Fibroblast of skin of left biceps (primary cell): ENCODE measurements at regions not wholly inside any gene's neighbourhood (a gene's known extent, or its start where the extent isn't known, plus 50 kb on each side); places are given as distances from the start of the nearest gene placed in this dataset.
"Not testable (repeated sequence)": the region's sequence is repeated elsewhere in the genome, so short reads cannot be mapped to it uniquely, and the experiment has no call there.

Source experiments
- DNase-seq, 2 experiments: peaks; one replicate each; pipeline ENCODE4 v3.0.0-alpha.2; 2013; ENCODE audit warnings: low read depth in 2 of 2

GRCh38 chr6:19536838-19537237 lies 300.3 kb upstream of the ID4 start:
- DNase-seq: no peak

GRCh38 chr6:19538096-19538495 lies 299.1 kb upstream of the ID4 start:
- DNase-seq: no peak

DNA sequence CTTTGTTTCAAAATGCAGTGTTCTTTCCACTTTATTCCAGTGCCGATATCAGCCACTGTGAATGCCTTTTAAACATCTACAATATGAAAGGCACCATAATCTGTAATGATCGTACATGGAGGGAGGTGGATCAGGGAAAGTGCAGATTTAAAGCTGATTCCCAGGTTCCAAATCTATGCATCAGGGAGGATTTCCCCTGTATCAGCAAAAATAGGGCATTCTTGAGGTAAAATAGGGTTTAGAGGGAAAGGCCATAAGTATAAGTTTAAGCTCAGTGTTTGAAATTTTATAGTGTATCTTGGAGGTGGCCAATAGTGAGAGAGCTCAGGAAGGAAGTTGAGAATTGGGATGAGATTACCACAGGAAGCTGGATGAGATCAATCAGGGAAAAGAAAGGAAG lies 289.7 kb upstream of the ID4 start:
- no peak for DNase-seq

DNA sequence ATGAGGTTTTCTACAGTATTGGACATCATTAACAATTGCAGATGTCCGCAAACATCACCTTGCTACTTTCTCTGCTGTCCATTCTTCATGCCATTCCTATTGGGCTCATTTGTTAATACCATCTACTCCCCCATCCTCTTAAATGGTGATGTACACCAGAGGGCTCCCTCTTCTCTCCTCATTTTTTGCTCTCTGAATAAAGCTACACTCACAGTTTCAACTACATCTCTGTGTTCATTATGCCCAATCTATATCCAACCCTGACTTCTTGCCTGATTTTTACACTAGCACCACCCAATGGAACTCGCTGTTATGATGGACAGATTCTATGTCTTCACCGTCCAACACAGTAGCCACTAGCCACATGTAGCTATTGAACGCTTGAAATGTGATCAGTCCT lies 288.1 kb upstream of the ID4 start:
- no peak for DNase-seq

- DNase-seq: no peak
Measured at GRCh38 chr6:19550380-19550779, 286.8 kb upstream of the ID4 start.

DNA sequence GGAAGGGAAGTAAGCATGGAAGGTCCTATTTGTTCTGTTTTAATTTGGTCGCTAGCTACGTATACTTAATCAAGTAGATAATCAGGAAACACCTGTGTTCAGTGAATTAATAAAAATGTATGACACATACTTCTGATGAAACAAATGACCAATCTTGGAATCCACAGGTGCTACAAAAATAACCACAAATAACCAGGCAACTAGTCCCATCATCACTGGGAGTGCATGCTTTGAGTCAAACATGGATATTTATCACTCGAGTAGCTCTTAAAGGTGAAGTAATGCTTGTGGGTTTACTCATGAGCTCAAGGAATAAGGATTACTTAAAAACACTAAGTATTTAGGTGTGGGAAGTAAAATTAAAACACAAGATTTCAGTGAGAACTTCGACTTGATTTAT lies 285.6 kb upstream of the ID4 start:
- no peak for DNase-seq

DNA sequence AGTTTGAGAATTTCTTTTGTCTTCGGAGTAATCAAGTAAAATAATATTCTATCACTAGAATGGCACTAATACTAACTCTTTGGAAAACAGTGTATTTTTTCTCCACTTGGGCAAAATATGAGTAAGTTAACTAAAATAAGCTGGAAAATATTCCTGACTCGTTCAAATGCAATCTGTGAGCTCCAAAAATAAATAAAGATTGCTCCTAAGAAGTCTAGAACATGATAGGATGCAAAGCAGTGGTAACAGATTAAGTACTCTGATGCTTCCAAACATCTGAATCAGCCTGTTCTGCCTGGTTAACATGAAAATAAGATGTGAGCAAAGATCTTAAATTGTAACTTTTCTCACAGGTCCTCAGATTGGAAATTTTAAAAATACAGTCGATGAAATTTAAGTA lies 285.1 kb upstream of the ID4 start:
- peak in 1 of 2 experiments; percentile 5 for DNase-seq

DNA sequence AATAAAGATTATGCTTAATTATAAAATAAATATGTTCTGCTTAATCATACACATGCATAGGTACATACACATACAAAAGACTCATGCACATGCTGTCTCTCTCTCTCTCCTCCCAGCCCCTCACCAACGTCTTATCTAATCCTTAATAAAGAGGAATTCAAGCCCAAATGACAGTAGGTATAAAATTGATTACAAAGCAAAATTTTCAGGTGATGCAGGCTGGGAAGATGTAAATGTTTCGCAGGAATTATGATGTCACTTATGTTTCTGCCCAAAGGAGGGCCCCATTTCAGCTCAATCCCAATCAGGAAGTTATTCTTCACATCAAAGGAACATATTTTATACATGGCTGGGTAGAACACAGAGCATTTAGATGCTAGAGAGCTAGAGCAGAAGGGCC lies 284.6 kb upstream of the ID4 start:
- DNase-seq: no peak

DNA sequence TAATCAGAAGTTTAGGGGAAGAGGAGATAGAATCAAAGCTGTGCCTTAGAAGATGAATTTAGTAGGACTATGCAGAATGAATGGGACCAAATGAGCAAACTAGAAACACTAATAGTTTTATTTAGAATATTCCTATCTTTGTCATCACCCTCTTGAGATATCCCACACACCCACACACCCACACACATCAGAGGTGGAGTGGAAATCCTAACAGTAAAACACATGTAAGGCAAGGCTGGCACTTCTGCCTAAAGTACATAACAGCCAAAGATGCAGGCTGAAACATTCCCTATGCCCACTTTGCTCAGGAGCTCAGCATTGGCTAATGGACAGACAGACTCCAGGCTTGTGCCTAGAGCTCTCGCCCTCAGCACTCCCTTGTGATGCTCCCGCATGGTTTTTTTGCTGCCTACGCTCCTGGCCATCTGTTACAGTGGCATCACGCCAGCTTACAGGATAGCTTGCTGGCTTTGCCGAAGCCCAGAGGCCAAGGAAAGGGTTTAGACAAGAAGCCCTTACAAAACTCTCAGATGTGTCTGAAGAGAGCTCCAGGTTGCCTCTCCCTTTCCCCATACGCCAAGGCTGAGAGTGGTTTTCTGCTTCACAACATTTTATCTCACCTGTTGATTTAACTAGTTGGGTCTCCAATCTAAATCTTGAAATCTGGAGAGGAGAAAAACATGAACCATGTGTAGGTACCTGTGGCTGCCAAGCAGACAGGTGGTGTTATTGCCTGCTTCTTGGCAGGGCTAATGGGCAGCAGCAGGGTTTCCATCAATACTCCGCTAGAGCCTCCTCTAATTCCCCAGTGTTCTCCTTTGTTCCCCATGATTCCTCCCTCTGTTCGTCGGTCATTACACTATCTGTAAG lies 282.6 kb upstream of the ID4 start:
- no peak for DNase-seq

DNA sequence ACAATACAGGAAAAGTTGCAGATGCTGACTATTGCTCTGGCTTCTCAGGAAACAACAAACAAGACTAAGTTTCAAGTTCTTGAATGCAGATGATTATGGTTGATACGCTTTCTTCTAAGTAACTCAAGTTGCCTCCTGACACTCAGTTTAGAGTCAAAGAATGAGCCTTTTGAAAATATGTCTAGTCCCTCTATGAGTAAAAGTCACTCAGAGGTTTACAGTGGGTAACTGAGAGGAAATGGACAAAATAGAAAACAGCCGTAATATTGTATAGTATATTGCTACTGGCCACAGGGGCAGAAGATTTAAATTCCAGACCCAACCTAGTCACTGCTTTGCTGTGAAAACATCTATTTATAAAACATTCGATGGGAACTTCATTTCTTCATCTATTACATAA lies 280.0 kb upstream of the ID4 start:
- DNase-seq: no peak

DNA sequence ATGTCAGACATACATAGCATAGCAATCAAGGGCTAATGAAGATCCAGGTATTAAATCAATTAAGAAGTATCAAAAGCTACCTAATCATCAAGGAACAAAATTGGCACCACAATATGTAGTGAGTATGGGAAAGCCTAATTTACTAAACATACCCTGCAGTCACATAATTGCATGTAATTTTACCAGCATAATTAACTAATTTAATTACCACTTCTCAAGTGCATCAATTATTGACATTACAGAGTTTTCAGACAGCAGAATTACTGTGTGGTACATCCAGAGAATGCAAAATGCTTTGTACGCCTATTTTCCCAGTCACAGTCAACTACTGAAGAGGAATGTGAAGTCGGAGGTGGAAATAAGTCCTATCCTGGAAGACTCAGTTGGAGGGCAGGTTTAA lies 279.0 kb upstream of the ID4 start:
- DNase-seq: no peak

DNA sequence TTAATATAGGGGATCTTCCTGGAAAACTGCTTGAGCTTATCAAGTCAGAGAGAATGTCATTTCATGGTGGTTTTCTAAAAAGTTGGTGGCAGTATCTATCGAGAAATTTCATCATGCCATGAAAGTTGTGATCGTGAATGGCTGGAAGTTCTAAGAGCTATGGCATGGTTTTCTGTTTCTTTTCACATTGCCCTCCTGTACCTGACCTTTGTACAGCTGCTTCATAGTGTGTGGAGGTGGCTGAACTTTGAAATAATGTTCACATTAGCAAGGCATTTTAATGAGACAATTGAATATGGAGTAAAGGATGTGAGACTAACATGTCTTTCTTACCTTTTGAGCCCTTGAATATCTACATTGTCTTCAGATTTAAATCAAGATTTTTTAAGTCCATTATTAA lies 278.2 kb upstream of the ID4 start:
- no peak for DNase-seq

- DNase-seq: no peak
Measured at GRCh38 chr6:19562468-19562867, 274.7 kb upstream of the ID4 start.

GRCh38 chr6:19569563-19569962 lies 267.6 kb upstream of the ID4 start:
- DNase-seq: no peak

DNA sequence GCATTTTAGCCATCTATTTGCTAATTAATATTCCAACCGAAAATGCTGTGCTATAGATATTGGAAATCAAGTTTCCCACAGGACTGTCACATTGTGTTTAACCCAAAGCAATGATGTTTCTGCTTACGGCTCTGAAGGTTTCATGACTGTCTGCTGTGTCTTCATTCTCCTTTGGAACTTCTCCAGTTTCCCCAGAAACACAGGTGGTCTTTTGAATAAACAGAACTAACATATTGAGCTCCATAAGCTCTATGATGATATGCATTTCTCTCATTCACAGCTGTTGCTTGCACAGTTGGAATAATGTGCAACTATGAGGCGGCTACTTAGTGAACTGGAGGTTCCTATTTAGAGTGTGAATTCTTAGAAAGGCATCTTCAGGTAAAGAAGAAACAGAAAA lies 266.0 kb upstream of the ID4 start:
- no peak for DNase-seq

GRCh38 chr6:19578481-19578880 lies 258.7 kb upstream of the ID4 start:
- DNase-seq: peak; percentile 48 to 56

- DNase-seq: not testable (repeated sequence)
Measured at GRCh38 chr6:19584207-19584606, 253.0 kb upstream of the ID4 start.

DNA sequence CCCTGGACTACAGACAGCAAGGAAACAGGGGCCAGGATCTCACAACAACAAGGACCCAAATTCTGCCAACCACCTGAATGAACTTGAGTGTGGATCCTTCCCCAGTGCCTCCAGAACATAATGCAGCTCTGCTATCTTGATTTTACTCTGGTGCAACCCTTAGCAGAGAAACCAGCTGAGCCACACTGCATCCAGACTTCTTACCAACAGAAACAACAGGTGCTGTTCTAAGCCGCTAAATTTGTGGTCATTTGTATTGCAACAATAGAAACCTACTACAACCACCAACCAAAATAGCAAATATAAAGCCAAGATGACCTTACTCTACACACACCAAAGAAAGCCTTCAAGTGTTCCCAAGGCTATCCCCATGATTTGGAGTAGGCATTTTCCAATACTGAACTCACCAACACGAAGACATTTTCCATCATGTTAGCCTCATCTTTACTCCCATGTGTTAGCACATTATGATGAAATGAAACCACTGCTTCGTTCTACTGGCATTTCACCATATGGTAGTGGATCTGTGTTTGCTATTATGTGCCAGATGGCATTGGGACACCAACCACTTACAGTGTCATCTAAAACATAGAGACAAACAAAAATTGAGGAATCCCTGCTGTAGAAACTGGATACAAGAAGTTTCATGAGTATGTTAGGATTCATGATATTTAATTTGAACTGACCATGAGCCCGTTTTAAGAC lies 249.8 kb upstream of the ID4 start:
- DNase-seq: no peak

GRCh38 chr6:19590501-19591131 lies 246.6 kb upstream of the ID4 start:
- DNase-seq: no peak

- DNase-seq: no peak
Measured at GRCh38 chr6:19597809-19598320, 239.3 kb upstream of the ID4 start.

DNA sequence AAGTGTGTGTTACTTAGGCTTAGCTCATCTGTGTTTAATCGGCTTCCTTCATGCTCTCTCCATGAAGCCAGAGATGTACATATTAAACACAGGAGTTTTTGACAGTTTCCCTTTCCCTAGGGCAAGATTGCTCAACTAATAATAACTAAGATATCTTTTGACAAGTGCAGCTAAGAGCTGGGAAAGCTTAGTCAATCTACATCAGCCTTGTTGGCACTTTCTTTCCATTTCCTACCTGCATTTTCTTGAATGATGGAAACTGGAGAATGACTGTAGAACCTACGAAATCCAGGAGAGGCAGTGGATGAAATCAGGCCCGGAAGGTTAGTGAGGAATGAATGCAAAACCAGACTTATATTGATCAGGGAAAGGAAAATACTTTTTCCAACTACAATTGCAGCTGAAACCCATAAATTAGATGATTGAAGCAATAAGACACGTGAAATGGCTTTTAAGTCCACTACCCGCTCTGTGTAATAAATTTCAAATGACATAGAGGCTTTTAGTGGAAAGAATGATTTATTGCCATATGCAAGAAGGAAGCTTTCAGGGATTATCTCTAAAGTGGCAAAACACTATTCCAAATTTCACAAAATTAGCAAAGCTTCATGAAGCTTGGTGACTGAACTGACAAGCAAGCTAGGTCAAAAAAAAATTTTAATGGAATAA lies 237.2 kb upstream of the ID4 start:
- no peak for DNase-seq

GRCh38 chr6:19602434-19603013 lies 234.6 kb upstream of the ID4 start:
- no peak for DNase-seq
